Activated CD4-positive, alpha-beta T cell treated with anti-CD3 and anti-CD28 coated beads for 24 hours (primary cell): ENCODE measurements at regions not wholly inside any gene's neighbourhood (a gene's known extent, or its start where the extent isn't known, plus 50 kb on each side); places are given as distances from the start of the nearest gene placed in this dataset.
"Not testable (repeated sequence)": the region's sequence is repeated elsewhere in the genome, so short reads cannot be mapped to it uniquely, and the experiment has no call there.

Source experiments
- DNase-seq, 2 donors: peaks; one replicate each; pipeline ENCODE4 v3.0.0-alpha.2; 2020; ENCODE audit warnings: low read depth in 2 of 2

- no peak for DNase-seq
Measured at GRCh38 chr6:12508553-12508952, 208.0 kb upstream of the PHACTR1 start.

GRCh38 chr6:12509060-12509459 lies 207.5 kb upstream of the PHACTR1 start:
- DNase-seq: no peak

- no peak for DNase-seq
Measured at GRCh38 chr6:12516070-12516469, 200.5 kb upstream of the PHACTR1 start.

- DNase-seq: no peak
Measured at GRCh38 chr6:12522347-12522746, 194.2 kb upstream of the PHACTR1 start.

GRCh38 chr6:12523726-12524125 lies 192.8 kb upstream of the PHACTR1 start:
- DNase-seq: no peak

GRCh38 chr6:12525276-12525675 lies 191.3 kb upstream of the PHACTR1 start:
- no peak for DNase-seq

GRCh38 chr6:12527339-12527738 lies 189.2 kb upstream of the PHACTR1 start:
- no peak for DNase-seq

- DNase-seq: no peak
Measured at GRCh38 chr6:12528136-12528535, 188.4 kb upstream of the PHACTR1 start.

- DNase-seq: no peak
Measured at GRCh38 chr6:12528581-12529363, 187.8 kb upstream of the PHACTR1 start.

GRCh38 chr6:12529364-12530019 lies 187.1 kb upstream of the PHACTR1 start:
- DNase-seq: no peak

GRCh38 chr6:12530345-12530744 lies 186.2 kb upstream of the PHACTR1 start:
- no peak for DNase-seq

GRCh38 chr6:12533586-12533985 lies 183.0 kb upstream of the PHACTR1 start:
- DNase-seq: no peak

GRCh38 chr6:12534069-12534853 lies 182.3 kb upstream of the PHACTR1 start:
- no peak for DNase-seq

- no peak for DNase-seq
Measured at GRCh38 chr6:12535586-12536314, 180.8 kb upstream of the PHACTR1 start.

- no peak for DNase-seq
Measured at GRCh38 chr6:12536416-12536815, 180.2 kb upstream of the PHACTR1 start.

GRCh38 chr6:12537389-12537788 lies 179.2 kb upstream of the PHACTR1 start:
- DNase-seq: no peak

GRCh38 chr6:12538881-12539357 lies 177.6 kb upstream of the PHACTR1 start:
- DNase-seq: no peak

- not testable (repeated sequence) for DNase-seq
Measured at GRCh38 chr6:12542319-12543115, 174.1 kb upstream of the PHACTR1 start.

- no peak for DNase-seq
Measured at GRCh38 chr6:12543953-12544352, 172.6 kb upstream of the PHACTR1 start.

GRCh38 chr6:12544821-12545565 lies 171.6 kb upstream of the PHACTR1 start:
- no peak for DNase-seq
